Hematopoietic multipotent progenitor cell treated with erythropoietin and hydrocortisone succinate and interleukin-3 and kit ligand, for 6 days (in vitro differentiated cells): ENCODE measurements at regions not wholly inside any gene's neighbourhood (a gene's known extent, or its start where the extent isn't known, plus 50 kb on each side); places are given as distances from the start of the nearest gene placed in this dataset.

Experiments used
- DNase-seq: peaks from one replicate; pipeline ENCODE4 v3.0.0-alpha.2; 2015

- DNase-seq, result no peak
These were observed 56.6 kb downstream of the HLA-G start for GRCh38 chr6:29884261-29884660.

- peak; percentile 5 for DNase-seq
These were observed 55.6 kb upstream of the HLA-A start for GRCh38 chr6:29886701-29887100.

- no peak for DNase-seq
These were observed 55.0 kb upstream of the HLA-A start for GRCh38 chr6:29887330-29887818.

GRCh38 chr6:29887819-29888776 lies 54.2 kb upstream of the HLA-A start:
- DNase-seq, result peak; percentile 16
